Peyer's patch (tissue), 4 donors: ENCODE measurements at regions not wholly inside any gene's neighbourhood (a gene's known extent, or its start where the extent isn't known, plus 50 kb on each side); places are given as distances from the start of the nearest gene placed in this dataset.
"Not testable (repeated sequence)": the region's sequence is repeated elsewhere in the genome, so short reads cannot be mapped to it uniquely, and the experiment has no call there.

ENCODE experiments used
- DNase-seq, 3 donors: peaks; one replicate each; pipeline ENCODE4 v3.0.0-alpha.2; 2017 to 2019
- H3K27ac ChIP-seq, 4 donors: fragments of 200-600 bp; sonication (generic); one replicate each; pipeline ENCODE4 v1.5.1; 2016 to 2019
- H3K27me3 ChIP-seq, 2 donors: fragments of 200-600 bp; sonication (generic); one replicate each; pipeline ENCODE4 v1.5.1; 2019
- H3K36me3 ChIP-seq, 3 donors: fragments of 200-600 bp; sonication (generic); one replicate each; pipeline ENCODE4 v1.5.1; 2016 to 2019
- H3K4me1 ChIP-seq, 4 donors: fragments of 200-600 bp; sonication (generic); one replicate each; pipeline ENCODE4 v1.5.1; 2016 to 2019
- H3K4me3 ChIP-seq, 4 donors: fragments of 200-600 bp; sonication (generic); 1 replicate in 3 of 4; 2 replicates in 1 of 4; pipeline ENCODE4 v1.5.1; 2016 to 2019; ENCODE audit warnings: mild to moderate bottlenecking in 1 of 4
- H3K9me3 ChIP-seq, 4 donors: fragments of 200-600 bp; sonication (generic); one replicate each; pipeline ENCODE4 v1.5.1; 2016 to 2019; ENCODE audit warnings: mild to moderate bottlenecking in 1 of 4
- POLR2A ChIP-seq, 2 donors: fragments of 450-650 bp; IDR thresholded peaks; one replicate each; pipeline ENCODE4 v1.5.1; 2017; ENCODE audit warnings: antibody characterized with exemption in 2 of 2, mild to moderate bottlenecking in 2 of 2, moderate library complexity in 2 of 2
- TF ChIP-seq, protein P1 (sequence below), 6 experiments: fragments of 450-650 bp in 4 of 6; fragments of 200-600 bp in 2 of 6; sonication (generic) in 1 of 6; IDR thresholded peaks; one replicate each; pipeline ENCODE4 v1.5.1; 2017 to 2019; ENCODE audit warnings: antibody characterized with exemption in 6 of 6, mild to moderate bottlenecking in 3 of 6, moderate library complexity in 1 of 6

DNA sequence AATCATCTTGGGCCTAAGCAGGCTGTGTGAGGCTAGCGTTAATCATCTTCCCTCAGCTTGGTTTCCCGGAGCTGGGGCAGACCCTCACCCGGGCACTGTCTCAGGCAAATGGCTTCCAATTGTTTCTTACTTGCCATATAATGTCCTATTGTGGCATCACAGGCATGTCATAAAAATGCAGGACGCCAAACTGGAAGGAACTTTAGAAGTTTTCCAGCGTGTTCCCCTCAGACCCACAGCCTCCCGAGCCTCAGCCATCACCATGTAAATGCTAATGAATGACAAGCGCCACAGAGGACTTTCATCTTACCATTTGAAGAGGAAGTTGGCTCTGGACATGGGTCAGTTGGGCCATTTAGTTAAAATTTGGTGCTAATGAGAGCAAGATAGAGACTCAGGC lies 143.0 kb upstream of the IRX1 start:
- TF ChIP-seq, protein P1, sequence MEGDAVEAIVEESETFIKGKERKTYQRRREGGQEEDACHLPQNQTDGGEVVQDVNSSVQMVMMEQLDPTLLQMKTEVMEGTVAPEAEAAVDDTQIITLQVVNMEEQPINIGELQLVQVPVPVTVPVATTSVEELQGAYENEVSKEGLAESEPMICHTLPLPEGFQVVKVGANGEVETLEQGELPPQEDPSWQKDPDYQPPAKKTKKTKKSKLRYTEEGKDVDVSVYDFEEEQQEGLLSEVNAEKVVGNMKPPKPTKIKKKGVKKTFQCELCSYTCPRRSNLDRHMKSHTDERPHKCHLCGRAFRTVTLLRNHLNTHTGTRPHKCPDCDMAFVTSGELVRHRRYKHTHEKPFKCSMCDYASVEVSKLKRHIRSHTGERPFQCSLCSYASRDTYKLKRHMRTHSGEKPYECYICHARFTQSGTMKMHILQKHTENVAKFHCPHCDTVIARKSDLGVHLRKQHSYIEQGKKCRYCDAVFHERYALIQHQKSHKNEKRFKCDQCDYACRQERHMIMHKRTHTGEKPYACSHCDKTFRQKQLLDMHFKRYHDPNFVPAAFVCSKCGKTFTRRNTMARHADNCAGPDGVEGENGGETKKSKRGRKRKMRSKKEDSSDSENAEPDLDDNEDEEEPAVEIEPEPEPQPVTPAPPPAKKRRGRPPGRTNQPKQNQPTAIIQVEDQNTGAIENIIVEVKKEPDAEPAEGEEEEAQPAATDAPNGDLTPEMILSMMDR (IDR thresholded peaks at IDR 0.05): no peak
- no peak for TF ChIP-seq POLR2A (IDR thresholded peaks at IDR 0.05)
- Histone ChIP-seq H3K4me3 (no peak overlapping the region), H3K9me3 (peaks cover 0 to 5% (median 0%) of the 10 kb centered on the region in 4 donors), H3K4me1 (no peaks in the 10 kb centered on the region), H3K27me3 (no peaks in the 10 kb centered on the region), H3K36me3 (no peaks in the 10 kb centered on the region), H3K27ac (no peak overlapping the region)
- no peak for DNase-seq

- TF ChIP-seq, protein P1 (IDR thresholded peaks at IDR 0.05): no peak
- no peak for TF ChIP-seq POLR2A (IDR thresholded peaks at IDR 0.05)
- no peak overlapping the region for H3K4me3 ChIP-seq
- H3K4me1 ChIP-seq: no peaks in the 10 kb centered on the region
- no peak for DNase-seq
- H3K36me3 ChIP-seq: no peaks in the 10 kb centered on the region
- no peaks in the 10 kb centered on the region for H3K27me3 ChIP-seq
- no peak overlapping the region for H3K27ac ChIP-seq
- H3K9me3 ChIP-seq: peaks cover 0 to 5% (median 0%) of the 10 kb centered on the region in 4 donors
Measured at GRCh38 chr5:3451961-3452360, 143.7 kb upstream of the IRX1 start.

DNA sequence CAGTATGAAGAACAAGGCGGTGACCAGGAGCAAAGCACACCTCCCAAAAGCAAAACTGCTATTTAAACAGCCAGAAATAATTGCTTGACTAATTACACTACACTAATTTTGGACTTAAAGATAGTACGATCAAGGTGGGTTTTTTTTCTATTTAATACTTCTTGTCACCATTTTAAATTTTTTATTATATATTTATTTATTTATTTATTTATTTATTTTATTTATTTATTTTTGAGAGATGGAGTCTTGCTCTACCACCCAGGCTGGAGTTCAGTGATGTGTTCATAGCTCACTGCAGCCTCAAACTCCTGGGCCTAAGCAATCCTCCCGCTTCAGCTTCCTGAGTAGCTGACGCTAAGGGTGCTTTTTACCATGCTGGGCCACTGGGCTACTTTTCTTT lies 146.2 kb upstream of the IRX1 start:
- Histone ChIP-seq H3K36me3 (no peaks in the 10 kb centered on the region), H3K27ac (no peak overlapping the region), H3K4me1 (no peaks in the 10 kb centered on the region), H3K4me3 (no peak overlapping the region), H3K9me3 (peaks cover 0 to 5% (median 0%) of the 10 kb centered on the region in 4 donors), H3K27me3 (no peaks in the 10 kb centered on the region)
- TF ChIP-seq, protein P1 (IDR thresholded peaks at IDR 0.05): no peak
- TF ChIP-seq POLR2A (IDR thresholded peaks at IDR 0.05): no peak
- no peak for DNase-seq

DNA sequence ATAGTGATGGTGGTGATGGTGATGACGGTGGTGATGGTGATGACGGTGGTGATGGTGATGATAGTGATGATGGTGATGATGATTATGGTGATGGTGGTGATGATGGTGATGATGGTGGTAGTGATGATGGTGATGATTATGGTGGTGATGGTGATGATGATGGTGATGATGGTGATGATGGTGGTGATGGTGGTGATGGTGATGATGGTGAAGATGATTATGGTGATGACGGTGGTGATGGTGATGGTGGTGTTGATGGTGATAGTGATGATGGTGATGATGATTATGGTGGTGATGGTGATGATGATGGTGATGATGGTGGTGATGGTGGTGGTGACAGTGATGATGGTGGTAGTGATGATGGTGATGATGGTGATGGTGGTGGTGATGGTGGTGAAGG lies 149.2 kb upstream of the IRX1 start:
- Histone ChIP-seq H3K27me3 (no peaks in the 10 kb centered on the region), H3K4me3 (no peak overlapping the region), H3K36me3 (no peaks in the 10 kb centered on the region), H3K4me1 (no peaks in the 10 kb centered on the region), H3K27ac (no peak overlapping the region), H3K9me3 (peaks cover 0 to 5% (median 0%) of the 10 kb centered on the region in 4 donors)
- DNase-seq: no peak
- no peak for TF ChIP-seq POLR2A (IDR thresholded peaks at IDR 0.05)
- TF ChIP-seq, protein P1 (IDR thresholded peaks at IDR 0.05): no peak

DNA sequence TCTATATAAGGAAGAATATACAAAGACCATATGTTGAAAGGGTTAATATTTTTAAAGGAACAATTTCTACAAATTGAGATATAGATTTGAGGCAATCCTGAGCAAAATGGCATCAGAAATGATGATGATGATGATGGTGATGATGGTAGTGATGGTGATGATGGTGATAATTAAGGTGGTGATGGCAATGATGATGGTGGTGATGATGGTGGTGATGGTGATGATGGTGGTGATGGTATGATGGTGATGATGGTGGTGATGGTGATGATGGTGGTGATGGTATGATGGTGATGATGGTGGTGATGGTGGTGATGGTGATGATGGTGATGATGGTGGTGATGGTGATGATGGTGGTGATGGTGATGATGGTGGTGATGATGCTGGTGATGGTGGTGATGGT lies 150.1 kb upstream of the IRX1 start:
- H3K36me3 ChIP-seq, H3K9me3 ChIP-seq, H3K27me3 ChIP-seq, H3K27ac ChIP-seq, H3K4me3 ChIP-seq, H3K4me1 ChIP-seq, DNase-seq: not testable (repeated sequence)

DNA sequence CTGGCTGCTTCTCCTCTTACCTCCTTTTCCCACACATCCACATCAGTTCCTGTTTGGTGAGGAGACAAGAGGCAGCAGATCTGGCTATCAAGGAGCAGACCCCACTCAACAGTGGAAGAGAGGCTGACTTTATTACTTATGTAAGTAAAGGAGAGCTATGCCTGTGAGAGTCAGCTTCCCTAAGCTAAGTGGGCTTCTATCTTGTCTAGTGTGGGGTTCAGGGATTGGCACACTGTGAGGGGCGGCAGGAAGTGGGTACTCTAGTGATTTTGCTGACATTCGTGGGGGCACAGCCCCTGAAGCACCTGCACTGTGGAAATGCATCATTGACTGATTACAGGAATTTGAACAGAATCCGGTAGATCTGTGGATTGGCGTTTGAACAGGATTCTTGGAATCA lies 163.5 kb upstream of the IRX1 start:
- no peak for DNase-seq
- TF ChIP-seq, protein P1 (IDR thresholded peaks at IDR 0.05): no peak
- no peak for TF ChIP-seq POLR2A (IDR thresholded peaks at IDR 0.05)
- Histone ChIP-seq H3K27ac (no peak overlapping the region), H3K4me3 (no peak overlapping the region), H3K9me3 (no peaks in the 10 kb centered on the region), H3K36me3 (no peaks in the 10 kb centered on the region), H3K27me3 (no peaks in the 10 kb centered on the region), H3K4me1 (no peaks in the 10 kb centered on the region)
